OCI-LY1 (cell line): ENCODE measurements at regions not wholly inside any gene's neighbourhood (a gene's known extent, or its start where the extent isn't known, plus 50 kb on each side); places are given as distances from the start of the nearest gene placed in this dataset.
"Not testable (repeated sequence)": the region's sequence is repeated elsewhere in the genome, so short reads cannot be mapped to it uniquely, and the experiment has no call there.

Source experiments
- H2AFZ ChIP-seq: fragments of 200-600 bp; sonication (generic), shearing (Covaris generic); 2 replicates; pipeline ENCODE4 v1.6.0; 2014; ENCODE audit warnings: antibody characterized with exemption, mild to moderate bottlenecking, low read length
- H3F3A ChIP-seq: fragments of 200-600 bp; sonication (generic), shearing (Covaris generic); 2 replicates; pipeline ENCODE4 v1.6.0; 2014; ENCODE audit warnings: mild to moderate bottlenecking, antibody characterized with exemption, low read length, moderate library complexity; ENCODE audit not compliant: insufficient read depth
- H3K27ac ChIP-seq: fragments of 200-600 bp; sonication (generic); 2 replicates; pipeline ENCODE4 v1.5.1; 2014; ENCODE audit warnings: low read length, mixed run types, mild to moderate bottlenecking, low read depth; ENCODE audit not compliant: poor library complexity, severe bottlenecking
- H3K27me3 ChIP-seq: fragments of 200-600 bp; sonication (generic); 2 replicates; pipeline ENCODE4 v1.6.0; 2014; ENCODE audit warnings: antibody characterized with exemption, mild to moderate bottlenecking, low read length, moderate library complexity; ENCODE audit not compliant: insufficient read depth
- H3K36me3 ChIP-seq: fragments of 200-600 bp; sonication (generic); 2 replicates; pipeline ENCODE4 v1.6.1; 2014; ENCODE audit warnings: mild to moderate bottlenecking, antibody characterized with exemption, low read length, moderate library complexity, mixed read lengths; ENCODE audit not compliant: insufficient read depth
- H3K4me1 ChIP-seq: fragments of 200-600 bp; sonication (generic); 2 replicates; pipeline ENCODE4 v1.5.1; 2014; ENCODE audit warnings: mild to moderate bottlenecking, low read length, moderate library complexity; ENCODE audit not compliant: insufficient read depth, severe bottlenecking
- H3K4me2 ChIP-seq: fragments of 200-600 bp; sonication (generic), shearing (Covaris generic); 2 replicates; pipeline ENCODE4 v1.6.1; 2014; ENCODE audit warnings: low read length
- H3K4me3 ChIP-seq: fragments of 200-600 bp; sonication (generic); 2 replicates; pipeline ENCODE4 v1.5.1; 2014; ENCODE audit warnings: low read length, low read depth, mild to moderate bottlenecking, mixed read lengths; ENCODE audit not compliant: poor library complexity, severe bottlenecking
- H3K79me2 ChIP-seq: fragments of 200-600 bp; shearing (Covaris generic); 2 replicates; pipeline ENCODE4 v1.6.1; 2016; ENCODE audit warnings: mixed run types, low read length, mixed read lengths; ENCODE audit not compliant: insufficient read depth
- H3K9ac ChIP-seq: fragments of 200-600 bp; sonication (generic), shearing (Covaris generic); 2 replicates; pipeline ENCODE4 v1.6.1; 2014; ENCODE audit warnings: mild to moderate bottlenecking, low read length, mixed read lengths
- H3K9me2 ChIP-seq: fragments of 200-600 bp; sonication (generic), shearing (Covaris generic); 2 replicates; pipeline ENCODE4 v1.6.1; 2014; ENCODE audit warnings: low read depth, mild to moderate bottlenecking, low read length, mixed read lengths
- H3K9me3 ChIP-seq: fragments of 200-600 bp; shearing (Covaris generic); 2 replicates; pipeline ENCODE4 v1.6.1; 2014; ENCODE audit warnings: low read length, mixed read lengths
- H4K20me1 ChIP-seq: fragments of 200-600 bp; sonication (generic), shearing (Covaris generic); 2 replicates; pipeline ENCODE4 v1.6.0; 2016; ENCODE audit warnings: mild to moderate bottlenecking, low read length; ENCODE audit not compliant: insufficient read depth

GRCh38 chr1:120465900-120466299 lies 51.1 kb downstream of the NBPF8 start:
- not testable (repeated sequence) for H3F3A ChIP-seq, H3K4me2 ChIP-seq, H2AFZ ChIP-seq, H3K27ac ChIP-seq, H3K79me2 ChIP-seq, H4K20me1 ChIP-seq, H3K9me2 ChIP-seq, H3K36me3 ChIP-seq, H3K9ac ChIP-seq, H3K27me3 ChIP-seq, H3K4me1 ChIP-seq, H3K9me3 ChIP-seq, H3K4me3 ChIP-seq

- H3K9ac ChIP-seq, H3K9me2 ChIP-seq, H3K36me3 ChIP-seq, H2AFZ ChIP-seq, H3K27me3 ChIP-seq, H4K20me1 ChIP-seq, H3K4me1 ChIP-seq, H3K79me2 ChIP-seq, H3K4me3 ChIP-seq, H3K9me3 ChIP-seq, H3K27ac ChIP-seq, H3K4me2 ChIP-seq, H3F3A ChIP-seq: not testable (repeated sequence)
Measured at GRCh38 chr1:120477663-120478062, 62.8 kb downstream of the NBPF8 start.

- H4K20me1 ChIP-seq, H2AFZ ChIP-seq, H3K79me2 ChIP-seq, H3K9me3 ChIP-seq, H3K4me3 ChIP-seq, H3F3A ChIP-seq, H3K9ac ChIP-seq, H3K27me3 ChIP-seq, H3K9me2 ChIP-seq, H3K27ac ChIP-seq, H3K4me2 ChIP-seq, H3K4me1 ChIP-seq, H3K36me3 ChIP-seq: not testable (repeated sequence)
Measured at GRCh38 chr1:120478400-120478799, 63.6 kb downstream of the NBPF8 start.

GRCh38 chr1:120487542-120487941 lies 72.7 kb downstream of the NBPF8 start:
- not testable (repeated sequence) for H3K4me1 ChIP-seq, H3K9ac ChIP-seq, H4K20me1 ChIP-seq, H3K4me2 ChIP-seq, H3K27me3 ChIP-seq, H3K9me2 ChIP-seq, H3K79me2 ChIP-seq, H3F3A ChIP-seq, H3K36me3 ChIP-seq, H3K27ac ChIP-seq, H2AFZ ChIP-seq, H3K9me3 ChIP-seq, H3K4me3 ChIP-seq

DNA sequence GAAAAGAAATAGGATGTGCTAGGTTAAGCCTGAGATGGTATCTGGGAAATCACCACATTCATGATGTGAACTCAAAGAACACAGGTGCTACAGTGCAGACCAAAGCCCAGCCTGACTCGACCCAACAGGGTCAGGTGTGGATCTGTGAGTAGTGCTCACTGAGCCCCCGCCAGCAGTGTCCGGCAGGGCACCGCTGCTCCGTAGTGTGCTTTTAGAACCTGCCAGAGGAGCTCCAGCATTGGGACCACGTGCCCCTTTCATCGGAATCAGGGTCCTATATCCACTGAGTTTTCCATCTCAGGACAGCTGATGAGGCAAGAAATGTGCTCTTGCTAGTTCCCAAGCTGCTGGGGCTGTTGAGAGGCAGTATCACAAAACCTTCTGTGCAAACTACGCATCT lies 74.4 kb downstream of the NBPF8 start:
- H3K4me1 ChIP-seq, H3K4me3 ChIP-seq, H3K36me3 ChIP-seq, H3K27ac ChIP-seq, H3K9me2 ChIP-seq, H3K79me2 ChIP-seq, H3F3A ChIP-seq, H3K4me2 ChIP-seq, H3K9ac ChIP-seq, H4K20me1 ChIP-seq, H3K27me3 ChIP-seq, H3K9me3 ChIP-seq, H2AFZ ChIP-seq: not testable (repeated sequence)

DNA sequence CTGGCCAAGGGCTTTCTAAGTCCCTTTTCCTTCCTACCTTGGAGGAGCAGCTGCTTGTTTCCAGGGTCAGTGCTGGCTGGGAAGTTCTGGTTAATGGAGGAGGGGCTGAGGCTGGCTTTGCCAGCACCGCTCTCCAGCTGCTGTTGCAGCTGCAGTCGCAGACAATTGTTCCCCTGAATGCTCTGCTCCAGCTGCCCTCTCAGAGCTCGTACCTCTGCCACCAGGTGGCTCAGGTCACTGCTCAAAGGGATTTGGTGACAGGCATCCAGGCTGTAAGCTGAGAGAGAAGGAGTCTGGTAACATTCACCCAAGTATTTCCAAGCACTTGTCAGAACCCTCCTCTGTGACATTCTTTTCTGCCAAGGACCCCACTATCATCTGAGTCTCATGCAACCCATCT lies 82.3 kb downstream of the NBPF8 start:
- not testable (repeated sequence) for H3K9me2 ChIP-seq, H3K4me1 ChIP-seq, H3K4me2 ChIP-seq, H3K27ac ChIP-seq, H3K27me3 ChIP-seq, H4K20me1 ChIP-seq, H3K9me3 ChIP-seq, H3K36me3 ChIP-seq, H3K4me3 ChIP-seq, H3K79me2 ChIP-seq, H2AFZ ChIP-seq, H3F3A ChIP-seq, H3K9ac ChIP-seq

- not testable (repeated sequence) for H3K27ac ChIP-seq, H3K27me3 ChIP-seq, H3K9ac ChIP-seq, H3K4me3 ChIP-seq, H3K4me1 ChIP-seq, H3K9me2 ChIP-seq, H4K20me1 ChIP-seq, H3F3A ChIP-seq, H3K9me3 ChIP-seq, H3K4me2 ChIP-seq, H3K36me3 ChIP-seq, H2AFZ ChIP-seq, H3K79me2 ChIP-seq
Measured at GRCh38 chr1:120503284-120503683, 88.4 kb downstream of the NBPF8 start.

DNA sequence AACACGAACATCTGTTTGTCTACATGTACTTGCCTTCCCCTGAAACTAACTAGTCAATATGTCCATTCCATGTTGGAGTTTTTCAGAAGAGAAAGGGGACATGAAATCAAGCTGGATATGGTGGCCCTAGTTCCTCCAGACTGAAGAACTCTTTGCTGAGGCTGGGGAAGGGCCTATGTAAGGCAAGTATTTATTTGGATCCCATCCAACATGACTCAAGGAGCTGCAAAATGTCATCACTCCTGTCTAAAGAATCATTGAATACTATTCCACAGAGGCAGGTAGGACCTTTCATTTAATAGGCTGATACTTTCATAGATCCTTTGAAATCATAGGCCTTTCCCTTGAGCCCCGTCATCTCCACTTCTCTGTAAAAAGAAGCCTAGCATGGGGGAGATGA lies 91.5 kb downstream of the NBPF8 start:
- not testable (repeated sequence) for H3K27me3 ChIP-seq, H3K9ac ChIP-seq, H2AFZ ChIP-seq, H3K9me3 ChIP-seq, H3K27ac ChIP-seq, H4K20me1 ChIP-seq, H3K4me2 ChIP-seq, H3K4me3 ChIP-seq, H3K9me2 ChIP-seq, H3K4me1 ChIP-seq, H3K36me3 ChIP-seq, H3F3A ChIP-seq, H3K79me2 ChIP-seq
